ENCODE measurements at regions not wholly inside any gene's neighbourhood (a gene's known extent, or its start where the extent isn't known, plus 50 kb on each side); places are given as distances from the start of the nearest gene placed in this dataset.

DNA sequence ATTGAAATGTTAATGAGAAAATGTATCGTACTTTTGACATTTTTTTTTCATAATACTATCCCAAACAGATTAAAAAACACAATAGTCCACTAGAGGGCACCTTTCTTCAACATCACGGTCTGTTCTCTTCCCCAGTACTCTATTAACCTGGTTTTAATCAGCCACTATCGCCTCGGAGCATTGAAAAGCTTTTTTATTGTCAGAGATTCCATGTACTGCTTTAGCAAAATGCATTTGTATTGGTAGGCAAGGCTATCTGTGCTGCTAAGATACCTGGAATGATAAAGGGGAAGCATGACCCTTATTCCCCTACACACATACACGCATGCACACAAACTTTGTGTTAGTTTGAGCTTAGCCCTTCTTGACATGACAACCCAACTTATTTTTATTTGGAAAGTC, 160.1 kb upstream of the IL12A start:
- 18% methylated on average over 5 of the region's 5 CpGs for WGBS (ENCODE audit: insufficient coverage, low coverage, low lambda C conversion rate, missing lambda C conversion rate)
- DNase-seq (no peak), ATAC-seq (peak; percentile 68 to 80 (median 71))
- H3K4me3 ChIP-seq: no peak overlapping the region
- H3K9me3 ChIP-seq: no peaks in the 10 kb centered on the region
- peaks cover 0 to 22% (median 7%) of the 10 kb centered on the region in 4 donors for H3K4me1 ChIP-seq
- no peak overlapping the region for H3K27ac ChIP-seq
- H3K27me3 ChIP-seq: no peaks in the 10 kb centered on the region
- intact Hi-C loops (cut with DNase I): no loop called here
- TF ChIP-seq POLR2A (IDR thresholded peaks at IDR 0.05): no peak
- peak; percentile 40 to 66 (median 59) for TF ChIP-seq CTCF (IDR thresholded peaks at IDR 0.05)
- H3K36me3 ChIP-seq: no peaks in the 10 kb centered on the region

- Histone ChIP-seq H3K4me1 (peaks cover 0 to 22% (median 7%) of the 10 kb centered on the region in 4 donors), H3K4me3 (no peak overlapping the region), H3K27me3 (no peaks in the 10 kb centered on the region), H3K36me3 (no peaks in the 10 kb centered on the region), H3K9me3 (no peaks in the 10 kb centered on the region), H3K27ac (no peak overlapping the region)
- 81% methylated on average over 4 of the region's 4 CpGs for WGBS (ENCODE audit: insufficient coverage, low coverage, low lambda C conversion rate, missing lambda C conversion rate)
- intact Hi-C loops (cut with DNase I): no loop called here
- DNase-seq (no peak), ATAC-seq (no peak)
- TF ChIP-seq POLR2A (IDR thresholded peaks at IDR 0.05) (no peak), CTCF (IDR thresholded peaks at IDR 0.05) (no peak)
Observed at GRCh38 chr3:159829056-159829455, 159.6 kb upstream of the IL12A start.

DNA sequence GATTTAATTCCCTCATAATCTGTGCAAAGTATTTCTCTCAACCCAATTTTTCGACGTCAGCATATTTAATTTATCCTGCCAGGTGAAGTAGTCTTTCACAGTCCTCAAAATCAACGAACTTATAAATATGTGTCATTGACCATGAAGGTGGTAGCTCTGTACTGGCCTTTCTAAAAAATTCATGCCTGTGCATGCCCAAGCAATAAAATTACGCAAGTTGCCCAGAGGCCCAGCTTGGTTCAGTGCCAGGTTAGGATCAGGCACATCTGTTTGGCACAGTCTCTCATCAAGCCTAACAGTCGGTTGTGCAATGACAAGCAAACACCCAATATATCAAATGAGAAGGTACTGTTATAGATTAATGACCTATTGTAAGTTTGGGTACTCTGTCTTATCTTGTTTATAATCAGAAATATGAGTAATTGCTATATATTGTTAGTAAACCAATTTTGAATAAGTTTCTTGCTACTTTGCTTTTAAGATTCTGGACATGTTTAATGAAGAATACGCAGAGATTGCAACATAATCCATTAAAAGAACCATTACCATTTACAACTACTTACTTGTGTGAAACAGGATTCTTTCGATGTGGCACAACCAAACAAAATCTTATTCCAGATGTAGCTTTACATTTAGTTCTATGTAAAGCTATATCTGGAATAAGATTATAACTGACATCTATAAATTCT, 159.0 kb upstream of the IL12A start:
- Histone ChIP-seq H3K4me1 (peaks cover 0 to 22% (median 7%) of the 10 kb centered on the region in 4 donors), H3K4me3 (no peak overlapping the region), H3K36me3 (no peaks in the 10 kb centered on the region), H3K27me3 (no peaks in the 10 kb centered on the region), H3K27ac (no peak overlapping the region), H3K9me3 (no peaks in the 10 kb centered on the region)
- ATAC-seq (peak; percentile 82 to 92 (median 88)), DNase-seq (peak; percentile 70 to 90 (median 79))
- TF ChIP-seq POLR2A (IDR thresholded peaks at IDR 0.05) (no peak), CTCF (IDR thresholded peaks at IDR 0.05) (no peak)
- 25% methylated on average over 7 of the region's 7 CpGs for WGBS (ENCODE audit: insufficient coverage, low coverage, low lambda C conversion rate, missing lambda C conversion rate)
- intact Hi-C loops (cut with DNase I): no loop called here

DNA sequence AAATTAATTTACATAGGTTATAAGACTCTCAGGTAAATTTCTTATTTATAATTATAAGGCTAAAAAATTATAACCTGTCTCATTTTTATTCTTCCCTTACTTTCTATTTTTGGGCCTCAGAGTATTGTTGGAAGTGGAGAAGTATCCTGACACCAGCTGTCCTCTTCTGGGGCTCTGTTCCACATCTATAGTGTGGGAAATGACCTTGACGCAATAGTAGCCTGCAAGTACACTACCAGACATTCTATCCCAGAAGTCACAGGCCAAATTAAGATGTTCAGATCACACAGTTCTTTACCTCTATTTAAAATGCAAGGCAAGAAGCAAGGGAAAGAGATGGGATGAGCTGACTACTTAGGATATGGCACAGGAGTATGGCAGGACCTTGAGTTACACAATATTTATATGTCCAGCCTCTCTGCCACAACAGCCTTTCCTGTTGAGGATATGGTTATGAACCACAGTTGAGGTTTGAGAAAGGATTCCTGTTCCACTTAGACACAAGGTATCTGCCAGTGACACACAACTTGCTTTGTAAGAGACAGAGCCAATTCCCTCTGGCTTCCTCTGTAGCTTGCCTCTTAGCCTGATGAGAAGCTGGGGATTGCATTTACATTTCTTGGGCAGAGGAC, 158.0 kb upstream of the IL12A start:
- no peak for TF ChIP-seq POLR2A (IDR thresholded peaks at IDR 0.05)
- TF ChIP-seq CTCF (IDR thresholded peaks at IDR 0.05): no peak
- Histone ChIP-seq H3K4me1 (peaks cover 0 to 22% (median 7%) of the 10 kb centered on the region in 4 donors), H3K9me3 (no peaks in the 10 kb centered on the region), H3K27me3 (no peaks in the 10 kb centered on the region), H3K27ac (no peak overlapping the region), H3K36me3 (no peaks in the 10 kb centered on the region), H3K4me3 (no peak overlapping the region)
- WGBS (ENCODE audit: insufficient coverage, low coverage, low lambda C conversion rate, missing lambda C conversion rate): 86% methylated on average over 1 of the region's 1 CpG
- ATAC-seq (no peak), DNase-seq (no peak)
- intact Hi-C loops (cut with DNase I): no loop called here
